Activated CD8-positive, alpha-beta T cell treated with anti-CD3 and anti-CD28 coated beads for 36 hours (primary cell): ENCODE measurements at regions not wholly inside any gene's neighbourhood (a gene's known extent, or its start where the extent isn't known, plus 50 kb on each side); places are given as distances from the start of the nearest gene placed in this dataset.

Experiments
- ATAC-seq: fragments of 200-7000 bp; cut with Tn5 transposase; one replicate; pipeline ENCODE4 v1.10.0; 2021; ENCODE audit warnings: mild to moderate bottlenecking, moderate library complexity
- CTCF ChIA-PET: fragments of 350-600 bp; sonication (Branson Sonifier 250); formaldehyde crosslinking; loops from one replicate; lab custom pipeline; 2021; ENCODE audit warnings: antibody characterized with exemption; lab: Charles Lee
- POLR2A ChIA-PET: fragments of 350-600 bp; sonication (Branson Sonifier 250); formaldehyde crosslinking; loops from one replicate; lab custom pipeline; 2021; ENCODE audit warnings: antibody characterized with exemption; lab: Charles Lee
- DNase-seq: peaks from one replicate; pipeline ENCODE4 v3.0.0-alpha.2; 2020
- H3K27ac Mint-ChIP-seq: one replicate; pipeline ENCODE4 v1.8.0; 2021; ENCODE audit warnings: mild to moderate bottlenecking, mixed read lengths
- H3K27me3 Mint-ChIP-seq: one replicate; pipeline ENCODE4 v1.8.0; 2021; ENCODE audit warnings: mixed read lengths
- H3K36me3 Mint-ChIP-seq: one replicate; pipeline ENCODE4 v1.8.0; 2021; ENCODE audit warnings: low read depth, mixed read lengths
- H3K4me1 Mint-ChIP-seq: one replicate; pipeline ENCODE4 v1.8.0; 2021; ENCODE audit warnings: low read depth, mixed read lengths
- H3K4me3 Mint-ChIP-seq: one replicate; pipeline ENCODE4 v1.8.0; 2021; ENCODE audit warnings: mild to moderate bottlenecking, moderate library complexity, mixed read lengths
- H3K9me3 Mint-ChIP-seq: one replicate; pipeline ENCODE4 v1.8.0; 2021; ENCODE audit warnings: mixed read lengths
- CTCF ChIP-seq: fragments of 200-600 bp; IDR thresholded peaks from one replicate; pipeline ENCODE4 v1.8.0; 2022; ENCODE audit warnings: antibody characterized with exemption, mild to moderate bottlenecking
- intact Hi-C: fragments of 100-400 bp; cut with micrococcal nuclease; formaldehyde crosslinking; loops from one replicate; pipeline ENCODE4 v1.10.0; 2022

DNA sequence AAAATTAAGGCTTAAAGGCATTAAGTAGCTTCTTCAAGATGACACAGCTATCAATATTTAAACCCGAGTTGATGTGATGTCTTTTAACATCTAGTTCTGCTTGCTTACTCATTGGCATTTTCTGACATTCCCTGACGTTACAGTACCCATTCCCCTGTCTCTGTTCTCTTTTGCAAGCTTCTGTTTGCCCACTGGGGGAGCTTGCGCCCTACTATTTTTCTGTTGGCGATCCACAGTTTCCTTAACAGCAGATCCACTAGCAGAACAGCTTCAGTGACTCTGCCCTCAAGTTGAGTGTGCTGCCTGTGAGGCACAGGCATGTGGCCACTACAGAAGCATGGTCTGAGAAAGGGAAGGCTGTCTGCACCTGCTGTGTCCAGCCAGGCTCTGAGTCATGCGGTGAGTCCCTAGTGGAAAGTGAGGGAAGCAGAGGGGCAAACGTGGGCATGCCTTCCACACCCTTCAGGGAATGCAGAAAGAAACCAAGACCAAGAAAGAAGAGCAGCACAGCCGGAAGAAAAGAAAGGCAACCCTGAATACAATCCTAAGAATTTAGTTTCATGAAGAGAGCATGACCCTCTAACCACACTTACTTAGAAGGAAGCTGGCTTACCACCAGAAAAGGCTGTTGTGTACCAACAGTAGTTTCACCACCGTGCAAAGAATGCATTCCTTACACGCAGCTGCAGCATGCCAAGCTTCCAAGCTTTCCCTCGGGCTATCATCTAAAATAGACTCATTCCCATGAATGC, 97.7 kb upstream of the VGLL2 start:
- no peak for TF ChIP-seq CTCF
- Mint-ChIP-seq H3K4me3 (no peak overlapping the region), H3K27ac (no peak overlapping the region), H3K4me1 (no peaks in the 10 kb centered on the region), H3K36me3 (no peaks in the 10 kb centered on the region), H3K27me3 (no peaks in the 10 kb centered on the region), H3K9me3 (no peaks in the 10 kb centered on the region)
- intact Hi-C loops: no loop called here
- DNase-seq (no peak), ATAC-seq (no peak)
- ChIA-PET POLR2A (no interaction called here), CTCF (no interaction called here)

- ChIA-PET POLR2A (no interaction called here), CTCF (no interaction called here)
- Mint-ChIP-seq H3K36me3 (no peaks in the 10 kb centered on the region), H3K9me3 (no peaks in the 10 kb centered on the region), H3K4me3 (no peak overlapping the region), H3K27me3 (no peaks in the 10 kb centered on the region), H3K4me1 (no peaks in the 10 kb centered on the region), H3K27ac (no peak overlapping the region)
- no peak for TF ChIP-seq CTCF
- DNase-seq (no peak), ATAC-seq (no peak)
- intact Hi-C loops: no loop called here
Observed at GRCh38 chr6:117168296-117169063, 96.9 kb upstream of the VGLL2 start.

DNA sequence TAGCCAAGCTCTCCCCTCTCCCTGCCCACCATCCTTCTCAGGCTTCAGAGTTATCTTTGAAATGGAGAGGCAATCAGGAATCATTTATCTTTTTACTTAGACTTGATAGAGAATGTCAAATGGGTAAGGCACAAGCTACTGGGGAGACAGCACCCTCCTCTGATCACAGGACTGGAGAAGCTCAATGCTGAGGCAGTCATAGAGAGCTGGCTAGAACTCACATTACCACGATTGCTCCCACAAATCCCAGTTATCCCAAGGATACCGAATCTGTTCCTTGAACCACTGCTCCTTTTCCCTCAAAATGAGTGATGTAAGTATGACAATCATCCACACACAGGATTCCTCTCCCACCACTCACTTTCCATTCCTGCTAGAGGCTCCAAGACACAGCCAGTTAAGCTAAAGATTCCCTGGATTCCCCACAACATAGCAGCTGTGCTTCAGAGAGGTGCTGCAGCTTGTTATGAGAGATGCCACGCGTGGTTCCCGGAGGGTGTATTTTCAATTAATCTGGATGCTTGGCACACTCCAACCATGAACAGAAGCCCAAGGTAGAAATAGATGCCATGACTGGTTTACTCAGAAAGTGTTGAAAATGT, 96.2 kb upstream of the VGLL2 start:
- no peak for TF ChIP-seq CTCF
- POLR2A ChIA-PET: no interaction called here
- DNase-seq (no peak), ATAC-seq (no peak)
- Mint-ChIP-seq H3K4me3 (no peak overlapping the region), H3K36me3 (no peaks in the 10 kb centered on the region), H3K27me3 (no peaks in the 10 kb centered on the region), H3K27ac (no peak overlapping the region), H3K9me3 (no peaks in the 10 kb centered on the region), H3K4me1 (no peaks in the 10 kb centered on the region)
- intact Hi-C loops: no loop called here
- CTCF ChIA-PET: no interaction called here

- POLR2A ChIA-PET: no interaction called here
- no peaks in the 10 kb centered on the region for H3K4me1 Mint-ChIP-seq
Observed at GRCh38 chr6:117169781-117170281, 95.5 kb upstream of the VGLL2 start.

More at GRCh38 chr6:117169781-117170281, 95.5 kb upstream of the VGLL2 start:
- Mint-ChIP-seq H3K9me3 (no peaks in the 10 kb centered on the region), H3K27ac (no peak overlapping the region), H3K36me3 (no peaks in the 10 kb centered on the region), H3K27me3 (no peaks in the 10 kb centered on the region), H3K4me3 (no peak overlapping the region)
- intact Hi-C loops: no loop called here
- DNase-seq (no peak), ATAC-seq (no peak)
- CTCF ChIA-PET: no interaction called here
- no peak for TF ChIP-seq CTCF
